ENCODE measurements at regions not wholly inside any gene's neighbourhood (a gene's known extent, or its start where the extent isn't known, plus 50 kb on each side); places are given as distances from the start of the nearest gene placed in this dataset.

DNA sequence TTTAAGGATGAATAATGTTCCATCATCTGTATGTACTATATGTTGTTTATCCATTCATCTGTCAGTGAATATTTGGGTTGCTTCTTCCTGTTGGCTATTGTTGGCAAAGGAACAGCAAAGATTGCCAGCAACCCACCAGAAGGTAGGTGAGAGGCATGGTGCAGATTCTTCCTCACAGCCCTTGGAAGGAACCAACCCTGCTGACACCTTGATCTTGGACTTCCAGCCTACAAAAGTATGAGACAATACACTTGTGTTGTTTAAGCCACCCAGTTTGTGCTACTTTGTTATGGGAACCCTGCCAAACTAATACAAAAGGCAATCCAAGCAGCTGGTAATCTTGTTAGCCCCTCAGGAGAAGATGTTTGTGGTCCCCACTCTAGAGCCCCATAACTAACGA, 122.0 kb downstream of the CARTPT start:
- DNase-seq (ENCODE audit: low read depth) = no peak
- TF ChIP-seq, protein P1, sequence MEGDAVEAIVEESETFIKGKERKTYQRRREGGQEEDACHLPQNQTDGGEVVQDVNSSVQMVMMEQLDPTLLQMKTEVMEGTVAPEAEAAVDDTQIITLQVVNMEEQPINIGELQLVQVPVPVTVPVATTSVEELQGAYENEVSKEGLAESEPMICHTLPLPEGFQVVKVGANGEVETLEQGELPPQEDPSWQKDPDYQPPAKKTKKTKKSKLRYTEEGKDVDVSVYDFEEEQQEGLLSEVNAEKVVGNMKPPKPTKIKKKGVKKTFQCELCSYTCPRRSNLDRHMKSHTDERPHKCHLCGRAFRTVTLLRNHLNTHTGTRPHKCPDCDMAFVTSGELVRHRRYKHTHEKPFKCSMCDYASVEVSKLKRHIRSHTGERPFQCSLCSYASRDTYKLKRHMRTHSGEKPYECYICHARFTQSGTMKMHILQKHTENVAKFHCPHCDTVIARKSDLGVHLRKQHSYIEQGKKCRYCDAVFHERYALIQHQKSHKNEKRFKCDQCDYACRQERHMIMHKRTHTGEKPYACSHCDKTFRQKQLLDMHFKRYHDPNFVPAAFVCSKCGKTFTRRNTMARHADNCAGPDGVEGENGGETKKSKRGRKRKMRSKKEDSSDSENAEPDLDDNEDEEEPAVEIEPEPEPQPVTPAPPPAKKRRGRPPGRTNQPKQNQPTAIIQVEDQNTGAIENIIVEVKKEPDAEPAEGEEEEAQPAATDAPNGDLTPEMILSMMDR (IDR thresholded peaks at IDR 0.05; ENCODE audit: insufficient read depth, low read depth, low read length) = no peak
- H3K4me3 ChIP-seq (ENCODE audit: low read depth, low read length) = no peak overlapping the region

- DNase-seq (ENCODE audit: low read depth) = no peak
- TF ChIP-seq, protein P1 (IDR thresholded peaks at IDR 0.05; ENCODE audit: insufficient read depth, low read depth, low read length) = no peak
- no peak overlapping the region for H3K4me3 ChIP-seq (ENCODE audit: low read depth, low read length)
Observed at GRCh38 chr5:71843111-71843510, 124.0 kb downstream of the CARTPT start.

GRCh38 chr5:71844862-71845261, 125.8 kb downstream of the CARTPT start:
- no peak for DNase-seq (ENCODE audit: low read depth)
- TF ChIP-seq, protein P1 (IDR thresholded peaks at IDR 0.05; ENCODE audit: insufficient read depth, low read depth, low read length) = no peak

GRCh38 chr5:71859515-71859914, 140.4 kb downstream of the CARTPT start:
- H3K4me3 ChIP-seq (ENCODE audit: low read depth, low read length) = no peak overlapping the region
- DNase-seq (ENCODE audit: low read depth) = no peak
- TF ChIP-seq, protein P1 (IDR thresholded peaks at IDR 0.05; ENCODE audit: insufficient read depth, low read depth, low read length) = no peak

More at GRCh38 chr5:71844862-71845261, 125.8 kb downstream of the CARTPT start:
- H3K4me3 ChIP-seq (ENCODE audit: low read depth, low read length) = no peak overlapping the region

- DNase-seq (ENCODE audit: low read depth) = no peak
- TF ChIP-seq, protein P1 (IDR thresholded peaks at IDR 0.05; ENCODE audit: insufficient read depth, low read depth, low read length) = no peak
- H3K4me3 ChIP-seq (ENCODE audit: low read depth, low read length) = no peak overlapping the region
Observed at GRCh38 chr5:71860048-71860447, 141.0 kb downstream of the CARTPT start.

DNA sequence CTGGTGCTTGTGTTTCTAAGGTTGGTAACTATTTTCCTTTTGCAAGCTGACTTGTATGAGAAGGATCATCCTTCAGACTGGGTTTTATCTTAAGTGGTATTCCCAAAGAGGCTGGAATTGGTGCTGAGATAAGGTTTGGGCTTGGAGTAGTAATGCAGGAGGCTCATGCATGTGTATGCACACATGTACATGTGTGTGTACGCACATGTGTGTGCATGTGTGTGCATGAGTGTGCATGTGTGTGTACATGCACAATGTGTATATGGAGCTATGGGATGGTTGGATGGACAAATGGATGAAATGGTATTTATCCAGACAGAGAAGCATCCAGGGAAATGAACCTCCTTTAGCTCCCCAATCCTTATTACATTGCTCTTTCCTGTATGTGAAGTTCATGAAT, 142.6 kb downstream of the CARTPT start:
- no peak for DNase-seq (ENCODE audit: low read depth)
- TF ChIP-seq, protein P1 (IDR thresholded peaks at IDR 0.05; ENCODE audit: insufficient read depth, low read depth, low read length) = no peak
- no peak overlapping the region for H3K4me3 ChIP-seq (ENCODE audit: low read depth, low read length)

DNA sequence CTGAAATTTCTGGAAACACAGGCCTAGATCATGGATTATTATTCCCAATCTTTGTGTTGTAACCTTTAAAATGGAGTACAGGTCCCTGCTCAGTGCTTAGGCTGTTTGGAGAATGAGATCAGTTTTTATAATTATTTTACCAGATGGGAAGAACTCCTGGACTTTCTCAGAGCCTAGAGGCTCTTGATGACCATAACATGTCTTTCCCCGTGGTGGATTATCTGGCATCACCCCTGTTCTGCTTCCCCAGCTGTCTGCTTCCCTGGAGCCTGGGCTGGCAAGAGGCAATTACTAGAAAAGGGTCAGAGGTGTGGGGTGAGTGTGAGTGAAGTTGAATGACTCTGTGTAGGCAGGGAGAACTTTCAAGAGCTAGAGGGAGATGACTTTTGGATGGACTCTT, 143.0 kb downstream of the CARTPT start:
- no peak for DNase-seq (ENCODE audit: low read depth)
- no peak overlapping the region for H3K4me3 ChIP-seq (ENCODE audit: low read depth, low read length)
- TF ChIP-seq, protein P1 (IDR thresholded peaks at IDR 0.05; ENCODE audit: insufficient read depth, low read depth, low read length) = no peak
